ENCODE measurements at regions not wholly inside any gene's neighbourhood (a gene's known extent, or its start where the extent isn't known, plus 50 kb on each side); places are given as distances from the start of the nearest gene placed in this dataset.
"Not testable (repeated sequence)": the region's sequence is repeated elsewhere in the genome, so short reads cannot be mapped to it uniquely, and the experiment has no call there.

- no peak for DNase-seq (ENCODE audit: low read depth in 3 of 3)
Measured at GRCh38 chr13:79621449-79621848, 140.5 kb downstream of the NDFIP2 start.

- no peak for DNase-seq (ENCODE audit: low read depth in 3 of 3)
Measured at GRCh38 chr13:79614250-79614918, 133.4 kb downstream of the NDFIP2 start.

GRCh38 chr13:79612604-79613003 is 131.6 kb downstream of the NDFIP2 start:
- DNase-seq (ENCODE audit: low read depth in 3 of 3), result no peak

GRCh38 chr13:79607895-79608294 is 126.9 kb downstream of the NDFIP2 start:
- not testable (repeated sequence) for DNase-seq (ENCODE audit: low read depth in 3 of 3)
